PC-3 (cell line): ENCODE measurements at regions not wholly inside any gene's neighbourhood (a gene's known extent, or its start where the extent isn't known, plus 50 kb on each side); places are given as distances from the start of the nearest gene placed in this dataset.

Source experiments
- ATAC-seq: fragments of 200-7000 bp; cut with Tn5 transposase; 2 replicates; pipeline ENCODE4 v1.9.1; 2020; ENCODE audit warnings: mild to moderate bottlenecking, moderate library complexity
- BruUV-seq: library from RNA; stranded (reverse); fragments of 400-500 nt; replicated peaks from 2 replicates; lab custom pipeline; 2021; lab: Mats Ljungman, UMichigan
- CTCF ChIA-PET: fragments of 300-600 bp; sonication (Branson Sonifier 250); formaldehyde crosslinking; loops from one replicate; lab custom pipeline; 2022; ENCODE audit warnings: antibody characterized with exemption; lab: Charles Lee
- POLR2A ChIA-PET: fragments of 300-600 bp; sonication (Branson Sonifier 250); formaldehyde crosslinking; loops from one replicate; lab custom pipeline; 2022; ENCODE audit warnings: antibody characterized with exemption; ENCODE audit not compliant: unreplicated experiment; lab: Charles Lee
- DNase-seq: peaks from one replicate; pipeline ENCODE4 v3.0.0-alpha.2; 2015
- H2AFZ ChIP-seq: fragments of 300-600 bp; sonication (generic); 2 replicates; pipeline ENCODE4 v1.6.0; 2016; ENCODE audit warnings: antibody characterized with exemption, low read length
- H3F3A ChIP-seq: fragments of 300-600 bp; sonication (generic); one replicate; pipeline ENCODE4 v1.6.0; 2017; ENCODE audit warnings: antibody characterized with exemption, low read length, control low read depth, mild to moderate bottlenecking; ENCODE audit not compliant: unreplicated experiment
- H3K27ac ChIP-seq: fragments of 300-600 bp; sonication (generic); 2 replicates; pipeline ENCODE4 v1.5.1; 2016; ENCODE audit warnings: mild to moderate bottlenecking, low read length
- H3K27me3 ChIP-seq: fragments of 300-600 bp; sonication (generic); 2 replicates; pipeline ENCODE4 v1.6.1; 2016; ENCODE audit warnings: low read length, mixed read lengths
- H3K36me3 ChIP-seq: fragments of 300-600 bp; sonication (generic); 2 replicates; pipeline ENCODE4 v1.6.1; 2016; ENCODE audit warnings: low read depth, mixed run types, low read length, mixed read lengths
- H3K4me1 ChIP-seq: fragments of 300-600 bp; sonication (generic); 2 replicates; pipeline ENCODE4 v1.5.1; 2016; ENCODE audit warnings: low read length; ENCODE audit not compliant: insufficient read depth
- H3K4me2 ChIP-seq: fragments of 300-600 bp; sonication (generic); 2 replicates; pipeline ENCODE4 v1.6.0; 2016; ENCODE audit warnings: low read length
- H3K4me3 ChIP-seq: fragments of 300-600 bp; sonication (generic); 2 replicates; pipeline ENCODE4 v1.5.1; 2016; ENCODE audit warnings: mild to moderate bottlenecking, low read length, mixed read lengths
- H3K79me2 ChIP-seq: fragments of 300-600 bp; sonication (generic); 2 replicates; pipeline ENCODE4 v1.6.1; 2017; ENCODE audit warnings: low read length, mixed read lengths
- H3K9ac ChIP-seq: fragments of 300-600 bp; sonication (generic); 2 replicates; pipeline ENCODE4 v1.6.0; 2016; ENCODE audit warnings: mild to moderate bottlenecking, low read length
- H3K9me2 ChIP-seq: fragments of 300-600 bp; sonication (generic); replicated peaks from 2 replicates; pipeline ENCODE4 v1.6.1; 2016; ENCODE audit warnings: mixed run types, low read length, mixed read lengths
- H3K9me3 ChIP-seq: fragments of 300-600 bp; sonication (generic); 2 replicates; pipeline ENCODE4 v1.6.1; 2016; ENCODE audit warnings: low read length, mixed read lengths
- H4K20me1 ChIP-seq: fragments of 300-600 bp; sonication (generic); 2 replicates; pipeline ENCODE4 v1.6.1; 2016; ENCODE audit warnings: low read length, mixed read lengths
- CTCF ChIP-seq: fragments of 300-600 bp; sonication (generic); conservative IDR thresholded peaks from 2 replicates; pipeline ENCODE4 v1.5.1; 2017; ENCODE audit warnings: antibody characterized with exemption, low read depth, mild to moderate bottlenecking, low read length
- EZH2 ChIP-seq: fragments of 300-600 bp; sonication (generic); IDR thresholded peaks from one replicate; pipeline ENCODE4 v1.6.1; 2017; ENCODE audit warnings: antibody characterized with exemption, mild to moderate bottlenecking, low read length; ENCODE audit not compliant: unreplicated experiment
- EZH2phosphoT487 ChIP-seq: fragments of 300-600 bp; sonication (generic); IDR thresholded peaks from 2 replicates; pipeline ENCODE4 v1.6.1; 2018; ENCODE audit warnings: mild to moderate bottlenecking, antibody characterized with exemption, low read length, borderline replicate concordance
- intact Hi-C: fragments of 100-400 bp; cut with micrococcal nuclease; formaldehyde crosslinking; loops from 2 replicates; pipeline ENCODE4 v1.9.0; 2023

- Histone ChIP-seq H2AFZ (no peak overlapping the region), H3K27me3 (peaks cover 16% of the 10 kb centered on the region), H3K4me3 (no peak overlapping the region), H3K27ac (no peak overlapping the region), H3K79me2 (no peaks in the 10 kb centered on the region), H3K9me3 (no peaks in the 10 kb centered on the region), H3K4me1 (0 out of 2 replicates have a peak, but pooled peaks cover 7% of the 10 kb centered on the region), H4K20me1 (no peaks in the 10 kb centered on the region), H3K9me2 (no peaks in the 10 kb centered on the region), H3K36me3 (no peaks in the 10 kb centered on the region), H3K4me2 (no peak overlapping the region), H3K9ac (no peak overlapping the region), H3F3A (no peaks in the 10 kb centered on the region)
- no peak for TF ChIP-seq EZH2
- TF ChIP-seq CTCF = no peak
- TF ChIP-seq EZH2phosphoT487 = no peak
- CTCF ChIA-PET = no interaction called here
- DNase-seq (no peak), ATAC-seq (no peak)
- POLR2A ChIA-PET = no interaction called here
- no TSS peak for BruUV-seq
- intact Hi-C loops = no loop called here
These were observed 105.1 kb upstream of the SLC6A6 start for GRCh38 chr3:14297305-14297704.

GRCh38 chr3:14297784-14298236 lies 104.6 kb upstream of the SLC6A6 start:
- Histone ChIP-seq H3K36me3 (no peaks in the 10 kb centered on the region), H2AFZ (no peak overlapping the region), H3F3A (no peaks in the 10 kb centered on the region), H3K27me3 (peaks cover 19% of the 10 kb centered on the region), H3K4me2 (no peak overlapping the region), H3K4me3 (no peak overlapping the region), H3K27ac (no peak overlapping the region), H3K79me2 (no peaks in the 10 kb centered on the region), H3K4me1 (0 out of 2 replicates have a peak, but pooled peaks cover 7% of the 10 kb centered on the region), H4K20me1 (no peaks in the 10 kb centered on the region), H3K9me2 (no peaks in the 10 kb centered on the region), H3K9me3 (no peaks in the 10 kb centered on the region), H3K9ac (no peak overlapping the region)
- ChIA-PET CTCF (no interaction called here), POLR2A (no interaction called here)
- TF ChIP-seq EZH2 (no peak), CTCF (no peak), EZH2phosphoT487 (no peak)
- no TSS peak for BruUV-seq
- DNase-seq (no peak), ATAC-seq (no peak)
- intact Hi-C loops = no loop called here

- ATAC-seq (no peak), DNase-seq (no peak)
- H3K4me2 ChIP-seq = no peak overlapping the region
- intact Hi-C loops = no loop called here
- BruUV-seq = no TSS peak
- H3K4me3 ChIP-seq = no peak overlapping the region
- ChIA-PET CTCF (no interaction called here), POLR2A (no interaction called here)
- H3K4me1 ChIP-seq = 0 out of 2 replicates have a peak, but pooled peaks cover 7% of the 10 kb centered on the region
- no peaks in the 10 kb centered on the region for H4K20me1 ChIP-seq
- no peaks in the 10 kb centered on the region for H3K79me2 ChIP-seq
- no peaks in the 10 kb centered on the region for H3F3A ChIP-seq
- TF ChIP-seq EZH2 (no peak), CTCF (no peak), EZH2phosphoT487 (no peak)
- H2AFZ ChIP-seq = no peak overlapping the region
- peaks cover 25% of the 10 kb centered on the region for H3K27me3 ChIP-seq
- no peaks in the 10 kb centered on the region for H3K9me3 ChIP-seq
- H3K27ac ChIP-seq = no peak overlapping the region
- no peaks in the 10 kb centered on the region for H3K9me2 ChIP-seq
- H3K36me3 ChIP-seq = no peaks in the 10 kb centered on the region
- H3K9ac ChIP-seq = no peak overlapping the region
These were observed 104.0 kb upstream of the SLC6A6 start for GRCh38 chr3:14298442-14298841.
